HEK293 (cell line): ENCODE measurements at regions not wholly inside any gene's neighbourhood (a gene's known extent, or its start where the extent isn't known, plus 50 kb on each side); places are given as distances from the start of the nearest gene placed in this dataset.

Source experiments
- CTCF ChIA-PET: fragments of 350-600 bp; formaldehyde crosslinking; extraction: SDS; loops from one replicate; lab custom pipeline; 2021; ENCODE audit warnings: antibody characterized with exemption; lab: Yijun Ruan, JAX
- POLR2A ChIA-PET: fragments of 300-600 bp; formaldehyde crosslinking; extraction: SDS; loops from one replicate; lab custom pipeline; 2020; ENCODE audit warnings: antibody characterized with exemption, inconsistent platforms; lab: Yijun Ruan, JAX
- H3K27ac ChIP-seq: fragments of 200-500 bp; sonication (Bioruptor generic); 2 replicates; pipeline ENCODE4 v1.5.1; 2014; ENCODE audit warnings: low read depth, low read length, control low read depth, inconsistent platforms; ENCODE audit errors: extremely low read depth
- H3K36me3 ChIP-seq, 2 experiments: fragments of 200-500 bp in 1 of 2; sonication (Bioruptor generic) in 1 of 2; 1 replicate in 1 of 2; 2 replicates in 1 of 2; pipeline ENCODE4 v1.5.1; 2014 to 2017; ENCODE audit warnings: inconsistent platforms in 2 of 2, low read length in 2 of 2; ENCODE audit not compliant: control insufficient read depth in 2 of 2, insufficient read depth in 1 of 2
- H3K4me1 ChIP-seq: fragments of 200-500 bp; sonication (Bioruptor generic); 2 replicates; pipeline ENCODE4 v1.5.1; 2014; ENCODE audit warnings: mild to moderate bottlenecking, low read length, inconsistent platforms; ENCODE audit not compliant: control insufficient read depth, insufficient read depth
- H3K4me3 ChIP-seq: 2 replicates; pipeline ENCODE4 v1.5.1; 2011; ENCODE audit warnings: low read depth, mild to moderate bottlenecking, control low read depth, low read length, moderate library complexity
- H3K9me3 ChIP-seq: fragments of 200-500 bp; sonication (Bioruptor generic); 2 replicates; pipeline ENCODE4 v1.5.1; 2014; ENCODE audit warnings: low read depth, low read length, inconsistent platforms; ENCODE audit not compliant: control insufficient read depth, insufficient read depth
- AEBP2 ChIP-seq: fragments of 450-650 bp; formaldehyde crosslinking; IDR thresholded peaks from 2 replicates; pipeline ENCODE4 v1.5.1; 2016; ENCODE audit warnings: missing biosample characterization, missing genetic modification characterization, borderline replicate concordance
- OSR2 ChIP-seq: fragments of 450-650 bp; formaldehyde crosslinking; IDR thresholded peaks from 2 replicates; pipeline ENCODE4 v1.5.1; 2016; ENCODE audit warnings: missing biosample characterization, missing genetic modification characterization
- SCRT1 ChIP-seq: fragments of 450-650 bp; formaldehyde crosslinking; IDR thresholded peaks from 2 replicates; pipeline ENCODE4 v1.5.1; 2016; ENCODE audit warnings: missing biosample characterization, missing genetic modification characterization, borderline replicate concordance
- ZNF221 ChIP-seq: fragments of 450-650 bp; formaldehyde crosslinking; IDR thresholded peaks from 2 replicates; pipeline ENCODE4 v1.5.1; 2017; ENCODE audit warnings: missing biosample characterization, missing genetic modification characterization, borderline replicate concordance
- ZNF26 ChIP-seq: fragments of 450-650 bp; formaldehyde crosslinking; IDR thresholded peaks from 2 replicates; pipeline ENCODE4 v1.5.1; 2016; ENCODE audit warnings: missing biosample characterization, missing genetic modification characterization
- ZNF292 ChIP-seq: fragments of 450-650 bp; formaldehyde crosslinking; IDR thresholded peaks from 2 replicates; pipeline ENCODE4 v1.5.1; 2016; ENCODE audit warnings: low read depth, missing biosample characterization, missing genetic modification characterization, borderline replicate concordance
- ZNF311 ChIP-seq: fragments of 450-650 bp; formaldehyde crosslinking; IDR thresholded peaks from 2 replicates; pipeline ENCODE4 v1.5.1; 2017; ENCODE audit warnings: missing biosample characterization, missing genetic modification characterization, borderline replicate concordance
- ZNF354C ChIP-seq: fragments of 450-650 bp; formaldehyde crosslinking; IDR thresholded peaks from 2 replicates; pipeline ENCODE4 v1.5.1; 2016; ENCODE audit warnings: missing biosample characterization, missing genetic modification characterization, low read depth, borderline replicate concordance
- ZNF366 ChIP-seq: fragments of 450-650 bp; formaldehyde crosslinking; conservative IDR thresholded peaks from 2 replicates; pipeline ENCODE4 v1.5.1; 2016; ENCODE audit warnings: missing biosample characterization, missing genetic modification characterization
- ZNF391 ChIP-seq: fragments of 450-650 bp; formaldehyde crosslinking; IDR thresholded peaks from 2 replicates; pipeline ENCODE4 v1.5.1; 2016; ENCODE audit warnings: low read depth, missing biosample characterization, missing genetic modification characterization, borderline replicate concordance
- ZNF449 ChIP-seq: fragments of 450-650 bp; formaldehyde crosslinking; IDR thresholded peaks from 2 replicates; pipeline ENCODE4 v1.5.1; 2017; ENCODE audit warnings: missing biosample characterization, mild to moderate bottlenecking, missing genetic modification characterization, moderate library complexity
- ZNF473 ChIP-seq: fragments of 450-650 bp; formaldehyde crosslinking; IDR thresholded peaks from 2 replicates; pipeline ENCODE4 v1.5.1; 2017; ENCODE audit warnings: missing biosample characterization, missing genetic modification characterization
- ZNF521 ChIP-seq: fragments of 450-650 bp; formaldehyde crosslinking; IDR thresholded peaks from 2 replicates; pipeline ENCODE4 v1.5.1; 2017; ENCODE audit warnings: missing biosample characterization, mild to moderate bottlenecking, missing genetic modification characterization
- ZNF621 ChIP-seq: fragments of 450-650 bp; formaldehyde crosslinking; IDR thresholded peaks from 2 replicates; pipeline ENCODE4 v1.5.1; 2017; ENCODE audit warnings: missing biosample characterization, missing genetic modification characterization
- ZNF626 ChIP-seq: fragments of 450-650 bp; sonication (Bioruptor Pico); formaldehyde crosslinking; IDR thresholded peaks from 2 replicates; pipeline ENCODE4 v1.5.1; 2018; ENCODE audit warnings: missing biosample characterization, missing genetic modification characterization, inconsistent platforms
- ZNF768 ChIP-seq: fragments of 450-650 bp; formaldehyde crosslinking; IDR thresholded peaks from 2 replicates; pipeline ENCODE4 v1.5.1; 2018; ENCODE audit warnings: missing biosample characterization, mild to moderate bottlenecking, missing genetic modification characterization
- ZSCAN16 ChIP-seq: fragments of 450-650 bp; formaldehyde crosslinking; IDR thresholded peaks from 2 replicates; pipeline ENCODE4 v1.5.1; 2016; ENCODE audit warnings: missing biosample characterization, missing genetic modification characterization
- TF ChIP-seq, protein P1 (sequence below): fragments of 450-650 bp; formaldehyde crosslinking; IDR thresholded peaks from 2 replicates; pipeline ENCODE4 v1.5.1; 2016; ENCODE audit warnings: missing biosample characterization, missing genetic modification characterization
- TF ChIP-seq, protein P2 (sequence below): fragments of 450-650 bp; formaldehyde crosslinking; IDR thresholded peaks from 2 replicates; pipeline ENCODE4 v1.5.1; 2016; ENCODE audit warnings: missing biosample characterization, missing genetic modification characterization
- TF ChIP-seq, protein P3 (sequence below): fragments of 450-650 bp; formaldehyde crosslinking; IDR thresholded peaks from 2 replicates; pipeline ENCODE4 v1.5.1; 2017; ENCODE audit warnings: missing biosample characterization, missing genetic modification characterization

DNA sequence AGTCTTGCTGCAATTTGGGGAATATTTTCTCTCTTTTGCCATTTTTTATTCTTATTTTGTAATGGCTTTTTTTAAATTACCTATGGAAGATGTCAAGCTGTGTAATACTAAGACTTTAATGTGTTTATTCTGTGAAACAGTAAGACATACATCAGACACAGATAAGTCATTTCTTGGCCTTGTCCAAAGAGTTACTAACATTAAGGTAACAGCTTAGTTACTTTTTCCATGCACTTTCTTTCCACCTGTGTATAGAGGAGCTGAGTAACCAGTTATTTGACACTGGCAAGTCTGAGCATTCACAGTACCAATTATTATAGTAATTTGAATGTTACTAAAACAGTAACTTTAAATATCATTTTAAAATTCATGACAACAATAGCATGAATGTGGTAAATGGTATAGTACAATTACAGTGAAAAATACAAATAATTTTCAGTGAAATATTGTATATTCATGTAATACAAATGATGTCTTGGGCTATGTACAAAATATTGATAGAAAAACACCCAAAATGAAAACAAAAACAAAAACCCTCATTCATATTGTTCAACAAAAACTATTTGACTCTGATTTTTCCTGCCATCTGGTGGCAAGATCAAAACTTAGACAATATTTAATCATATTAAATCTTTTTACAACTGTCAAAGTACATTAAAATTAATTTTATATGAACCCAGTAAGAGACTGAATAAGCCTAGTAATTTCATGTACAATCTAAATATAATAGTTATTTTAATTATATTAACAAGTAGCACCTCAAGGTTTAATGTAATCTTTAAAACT, 259.8 kb upstream of the SEMA3A start:
- no peak overlapping the region for H3K27ac ChIP-seq
- TF ChIP-seq ZNF768 (tag by site-specific recombination) (no peak), ZNF621 (tag by site-specific recombination) (no peak), ZNF391 (tag by site-specific recombination) (no peak), ZNF221 (tag by site-specific recombination) (no peak), ZNF521 (tag by site-specific recombination) (no peak), ZNF626 (tag by site-specific recombination) (no peak), ZNF26 (tag by site-specific recombination) (no peak)
- TF ChIP-seq, protein P1, sequence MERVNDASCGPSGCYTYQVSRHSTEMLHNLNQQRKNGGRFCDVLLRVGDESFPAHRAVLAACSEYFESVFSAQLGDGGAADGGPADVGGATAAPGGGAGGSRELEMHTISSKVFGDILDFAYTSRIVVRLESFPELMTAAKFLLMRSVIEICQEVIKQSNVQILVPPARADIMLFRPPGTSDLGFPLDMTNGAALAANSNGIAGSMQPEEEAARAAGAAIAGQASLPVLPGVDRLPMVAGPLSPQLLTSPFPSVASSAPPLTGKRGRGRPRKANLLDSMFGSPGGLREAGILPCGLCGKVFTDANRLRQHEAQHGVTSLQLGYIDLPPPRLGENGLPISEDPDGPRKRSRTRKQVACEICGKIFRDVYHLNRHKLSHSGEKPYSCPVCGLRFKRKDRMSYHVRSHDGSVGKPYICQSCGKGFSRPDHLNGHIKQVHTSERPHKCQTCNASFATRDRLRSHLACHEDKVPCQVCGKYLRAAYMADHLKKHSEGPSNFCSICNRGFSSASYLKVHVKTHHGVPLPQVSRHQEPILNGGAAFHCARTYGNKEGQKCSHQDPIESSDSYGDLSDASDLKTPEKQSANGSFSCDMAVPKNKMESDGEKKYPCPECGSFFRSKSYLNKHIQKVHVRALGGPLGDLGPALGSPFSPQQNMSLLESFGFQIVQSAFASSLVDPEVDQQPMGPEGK (tag by site-specific recombination) = no peak
- H3K9me3 ChIP-seq = no peaks in the 10 kb centered on the region
- no peaks in the 10 kb centered on the region for H3K4me1 ChIP-seq
- no peaks in the 10 kb centered on the region for H3K36me3 ChIP-seq
- ChIA-PET CTCF (no interaction called here), POLR2A (no interaction called here)
- no peak overlapping the region for H3K4me3 ChIP-seq

GRCh38 chr7:84452618-84453017, 258.0 kb upstream of the SEMA3A start:
- ChIA-PET CTCF (interaction anchor here (0.6 to 0.7 kb wide), 3 partner anchors 185 to 196 kb away, joined by 4 to 8 read pairs (median 4); no protein-coding TSS in a partner anchor), POLR2A (no interaction called here)
- Histone ChIP-seq H3K27ac (no peak overlapping the region), H3K4me3 (no peak overlapping the region), H3K9me3 (no peaks in the 10 kb centered on the region), H3K4me1 (no peaks in the 10 kb centered on the region), H3K36me3 (no peaks in the 10 kb centered on the region)
- TF ChIP-seq ZSCAN16 = no peak
- TF ChIP-seq, protein P2, sequence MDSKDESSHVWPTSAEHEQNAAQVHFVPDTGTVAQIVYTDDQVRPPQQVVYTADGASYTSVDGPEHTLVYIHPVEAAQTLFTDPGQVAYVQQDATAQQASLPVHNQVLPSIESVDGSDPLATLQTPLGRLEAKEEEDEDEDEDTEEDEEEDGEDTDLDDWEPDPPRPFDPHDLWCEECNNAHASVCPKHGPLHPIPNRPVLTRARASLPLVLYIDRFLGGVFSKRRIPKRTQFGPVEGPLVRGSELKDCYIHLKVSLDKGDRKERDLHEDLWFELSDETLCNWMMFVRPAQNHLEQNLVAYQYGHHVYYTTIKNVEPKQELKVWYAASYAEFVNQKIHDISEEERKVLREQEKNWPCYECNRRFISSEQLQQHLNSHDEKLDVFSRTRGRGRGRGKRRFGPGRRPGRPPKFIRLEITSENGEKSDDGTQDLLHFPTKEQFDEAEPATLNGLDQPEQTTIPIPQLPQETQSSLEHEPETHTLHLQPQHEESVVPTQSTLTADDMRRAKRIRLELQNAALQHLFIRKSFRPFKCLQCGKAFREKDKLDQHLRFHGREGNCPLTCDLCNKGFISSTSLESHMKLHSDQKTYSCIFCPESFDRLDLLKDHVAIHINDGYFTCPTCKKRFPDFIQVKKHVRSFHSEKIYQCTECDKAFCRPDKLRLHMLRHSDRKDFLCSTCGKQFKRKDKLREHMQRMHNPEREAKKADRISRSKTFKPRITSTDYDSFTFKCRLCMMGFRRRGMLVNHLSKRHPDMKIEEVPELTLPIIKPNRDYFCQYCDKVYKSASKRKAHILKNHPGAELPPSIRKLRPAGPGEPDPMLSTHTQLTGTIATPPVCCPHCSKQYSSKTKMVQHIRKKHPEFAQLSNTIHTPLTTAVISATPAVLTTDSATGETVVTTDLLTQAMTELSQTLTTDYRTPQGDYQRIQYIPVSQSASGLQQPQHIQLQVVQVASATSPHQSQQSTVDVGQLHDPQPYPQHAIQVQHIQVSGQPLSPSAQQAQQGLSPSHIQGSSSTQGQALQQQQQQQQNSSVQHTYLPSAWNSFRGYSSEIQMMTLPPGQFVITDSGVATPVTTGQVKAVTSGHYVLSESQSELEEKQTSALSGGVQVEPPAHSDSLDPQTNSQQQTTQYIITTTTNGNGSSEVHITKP (tag by site-specific recombination) = no peak
- no peak for TF ChIP-seq AEBP2 (tag by site-specific recombination)
- no peak for TF ChIP-seq ZNF449 (tag by site-specific recombination)
- no peak for TF ChIP-seq ZNF473 (tag by site-specific recombination)
- TF ChIP-seq SCRT1 = no peak
- no peak for TF ChIP-seq ZNF366 (tag by site-specific recombination)
- no peak for TF ChIP-seq OSR2 (tag by site-specific recombination)
- no peak for TF ChIP-seq ZNF354C (tag by site-specific recombination)
- TF ChIP-seq, protein P3, sequence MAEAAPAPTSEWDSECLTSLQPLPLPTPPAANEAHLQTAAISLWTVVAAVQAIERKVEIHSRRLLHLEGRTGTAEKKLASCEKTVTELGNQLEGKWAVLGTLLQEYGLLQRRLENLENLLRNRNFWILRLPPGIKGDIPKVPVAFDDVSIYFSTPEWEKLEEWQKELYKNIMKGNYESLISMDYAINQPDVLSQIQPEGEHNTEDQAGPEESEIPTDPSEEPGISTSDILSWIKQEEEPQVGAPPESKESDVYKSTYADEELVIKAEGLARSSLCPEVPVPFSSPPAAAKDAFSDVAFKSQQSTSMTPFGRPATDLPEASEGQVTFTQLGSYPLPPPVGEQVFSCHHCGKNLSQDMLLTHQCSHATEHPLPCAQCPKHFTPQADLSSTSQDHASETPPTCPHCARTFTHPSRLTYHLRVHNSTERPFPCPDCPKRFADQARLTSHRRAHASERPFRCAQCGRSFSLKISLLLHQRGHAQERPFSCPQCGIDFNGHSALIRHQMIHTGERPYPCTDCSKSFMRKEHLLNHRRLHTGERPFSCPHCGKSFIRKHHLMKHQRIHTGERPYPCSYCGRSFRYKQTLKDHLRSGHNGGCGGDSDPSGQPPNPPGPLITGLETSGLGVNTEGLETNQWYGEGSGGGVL (tag by site-specific recombination) = no peak
- TF ChIP-seq ZNF311 (tag by site-specific recombination) = no peak
- no peak for TF ChIP-seq ZNF292 (tag by site-specific recombination)
